ENCODE measurements at regions not wholly inside any gene's neighbourhood (a gene's known extent, or its start where the extent isn't known, plus 50 kb on each side); places are given as distances from the start of the nearest gene placed in this dataset.

DNA sequence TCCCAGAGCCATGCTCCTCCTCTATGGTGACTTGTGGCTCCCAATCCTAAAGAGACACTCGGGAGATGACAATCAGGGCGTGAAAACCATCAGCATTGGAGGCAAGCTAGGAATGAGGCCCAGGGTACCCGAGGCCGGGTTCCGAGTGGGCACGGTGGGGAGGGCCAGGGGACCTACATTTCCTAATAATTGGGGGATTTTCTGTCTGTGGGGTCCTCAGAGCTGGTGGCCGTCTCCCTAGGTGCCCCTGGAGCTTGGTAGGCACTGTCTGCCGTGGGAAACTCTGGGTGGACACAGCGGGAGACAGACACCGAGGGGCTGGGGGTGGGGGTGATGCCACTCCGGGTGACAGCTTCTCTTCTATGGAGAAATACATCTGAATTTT, 312.5 kb upstream of the TNRC6C start:
- Histone ChIP-seq H4K20me1 (ENCODE audit: insufficient read depth) (no peaks in the 10 kb centered on the region), H3K4me2 (no peak overlapping the region), H3F3A (ENCODE audit: insufficient read depth, low read depth) (no peaks in the 10 kb centered on the region), H2AFZ (no peak overlapping the region), H3K9me3 (ENCODE audit: insufficient read depth, low read depth) (no peaks in the 10 kb centered on the region), H3K4me3 (no peak overlapping the region), H3K27ac (no peak overlapping the region), H3K9me2 (ENCODE audit: insufficient read depth) (no peaks in the 10 kb centered on the region), H3K36me3 (ENCODE audit: low read depth) (no peaks in the 10 kb centered on the region), H3K27me3 (ENCODE audit: insufficient read depth, low read depth) (peaks cover 63% of the 10 kb centered on the region), H3K79me2 (ENCODE audit: low read depth) (no peaks in the 10 kb centered on the region), H3K4me1 (replicated peaks; ENCODE audit: insufficient read depth) (no peaks in the 10 kb centered on the region)
- POLR2A ChIA-PET (ENCODE audit: unreplicated experiment) = no interaction called here
- no peak for DNase-seq
- intact Hi-C loops (cut with micrococcal nuclease; ENCODE audit: unreplicated experiment) = no loop called here
- CTCF ChIA-PET = no interaction called here
- no peak for TF ChIP-seq EZH2 (IDR thresholded peaks at IDR 0.05; ENCODE audit: low read depth)
- TF ChIP-seq, protein P1, sequence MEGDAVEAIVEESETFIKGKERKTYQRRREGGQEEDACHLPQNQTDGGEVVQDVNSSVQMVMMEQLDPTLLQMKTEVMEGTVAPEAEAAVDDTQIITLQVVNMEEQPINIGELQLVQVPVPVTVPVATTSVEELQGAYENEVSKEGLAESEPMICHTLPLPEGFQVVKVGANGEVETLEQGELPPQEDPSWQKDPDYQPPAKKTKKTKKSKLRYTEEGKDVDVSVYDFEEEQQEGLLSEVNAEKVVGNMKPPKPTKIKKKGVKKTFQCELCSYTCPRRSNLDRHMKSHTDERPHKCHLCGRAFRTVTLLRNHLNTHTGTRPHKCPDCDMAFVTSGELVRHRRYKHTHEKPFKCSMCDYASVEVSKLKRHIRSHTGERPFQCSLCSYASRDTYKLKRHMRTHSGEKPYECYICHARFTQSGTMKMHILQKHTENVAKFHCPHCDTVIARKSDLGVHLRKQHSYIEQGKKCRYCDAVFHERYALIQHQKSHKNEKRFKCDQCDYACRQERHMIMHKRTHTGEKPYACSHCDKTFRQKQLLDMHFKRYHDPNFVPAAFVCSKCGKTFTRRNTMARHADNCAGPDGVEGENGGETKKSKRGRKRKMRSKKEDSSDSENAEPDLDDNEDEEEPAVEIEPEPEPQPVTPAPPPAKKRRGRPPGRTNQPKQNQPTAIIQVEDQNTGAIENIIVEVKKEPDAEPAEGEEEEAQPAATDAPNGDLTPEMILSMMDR (conservative IDR thresholded peaks at IDR 0.05) = no peak
- BruUV-seq (replicated peaks) = no TSS peak

DNA sequence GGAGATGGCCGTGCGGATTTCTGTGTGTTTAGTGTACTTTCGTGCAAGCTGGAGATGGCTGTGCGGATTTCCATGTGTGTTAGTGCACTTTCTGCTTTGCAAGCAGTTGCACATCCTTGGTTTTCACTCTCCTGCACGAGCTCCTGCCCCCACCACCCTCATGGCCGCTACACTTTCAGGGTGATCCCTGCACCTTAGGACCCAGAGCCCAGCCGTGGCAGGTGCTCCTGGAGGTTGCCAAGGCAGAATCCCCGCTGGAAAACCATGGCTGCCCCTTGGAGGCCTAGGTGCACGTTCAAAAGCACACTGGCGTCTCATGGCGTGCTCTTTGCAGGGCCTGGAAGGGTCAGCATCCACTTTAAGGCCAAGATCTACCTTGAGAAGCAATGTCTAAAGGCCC, 311.0 kb upstream of the TNRC6C start:
- Histone ChIP-seq H3F3A (ENCODE audit: insufficient read depth, low read depth) (no peaks in the 10 kb centered on the region), H3K4me1 (replicated peaks; ENCODE audit: insufficient read depth) (no peaks in the 10 kb centered on the region), H4K20me1 (ENCODE audit: insufficient read depth) (no peaks in the 10 kb centered on the region), H3K9me2 (ENCODE audit: insufficient read depth) (no peaks in the 10 kb centered on the region), H3K27me3 (ENCODE audit: insufficient read depth, low read depth) (peaks cover 62% of the 10 kb centered on the region), H3K36me3 (ENCODE audit: low read depth) (no peaks in the 10 kb centered on the region), H3K4me3 (no peak overlapping the region), H3K79me2 (ENCODE audit: low read depth) (no peaks in the 10 kb centered on the region), H3K4me2 (no peak overlapping the region), H3K9me3 (ENCODE audit: insufficient read depth, low read depth) (no peaks in the 10 kb centered on the region), H3K27ac (no peak overlapping the region), H2AFZ (no peak overlapping the region)
- BruUV-seq (replicated peaks) = no TSS peak
- CTCF ChIA-PET = no interaction called here
- intact Hi-C loops (cut with micrococcal nuclease; ENCODE audit: unreplicated experiment) = no loop called here
- no peak for TF ChIP-seq EZH2 (IDR thresholded peaks at IDR 0.05; ENCODE audit: low read depth)
- TF ChIP-seq, protein P1 (conservative IDR thresholded peaks at IDR 0.05) = no peak
- no peak for DNase-seq
- POLR2A ChIA-PET (ENCODE audit: unreplicated experiment) = no interaction called here

DNA sequence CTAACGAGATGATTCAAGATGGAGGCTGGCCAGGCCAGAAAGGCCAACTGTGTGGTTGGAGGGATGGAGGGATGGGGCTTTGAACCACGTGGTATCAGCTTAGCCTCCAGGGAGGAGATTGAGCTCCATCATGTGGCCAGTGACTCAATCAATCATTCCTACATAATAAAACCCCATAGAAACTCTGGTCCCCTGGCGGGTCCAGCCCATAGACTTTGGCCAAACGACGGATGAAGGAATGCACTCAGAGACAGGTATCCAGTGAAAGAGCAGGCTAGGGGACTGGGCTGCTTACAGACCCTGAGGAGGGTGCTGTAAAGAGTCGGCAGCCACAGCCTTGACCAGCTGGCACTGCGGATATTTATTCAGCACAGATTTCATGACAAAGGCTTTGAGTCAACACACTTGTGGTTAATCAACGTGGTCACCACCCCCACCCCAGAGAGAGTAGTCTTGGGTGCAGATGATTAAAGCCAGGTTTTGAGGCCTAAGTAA, 308.7 kb upstream of the TNRC6C start:
- Histone ChIP-seq H3K79me2 (ENCODE audit: low read depth) (no peaks in the 10 kb centered on the region), H4K20me1 (ENCODE audit: insufficient read depth) (no peaks in the 10 kb centered on the region), H3K9me3 (ENCODE audit: insufficient read depth, low read depth) (no peaks in the 10 kb centered on the region), H3K27ac (no peak overlapping the region), H3K36me3 (ENCODE audit: low read depth) (no peaks in the 10 kb centered on the region), H3K4me3 (no peak overlapping the region), H3K9me2 (ENCODE audit: insufficient read depth) (no peaks in the 10 kb centered on the region), H3K4me2 (no peak overlapping the region), H3K4me1 (replicated peaks; ENCODE audit: insufficient read depth) (no peaks in the 10 kb centered on the region), H3F3A (ENCODE audit: insufficient read depth, low read depth) (no peaks in the 10 kb centered on the region), H3K27me3 (ENCODE audit: insufficient read depth, low read depth) (peaks cover 65% of the 10 kb centered on the region), H2AFZ (no peak overlapping the region)
- intact Hi-C loops (cut with micrococcal nuclease; ENCODE audit: unreplicated experiment) = no loop called here
- BruUV-seq (replicated peaks) = no TSS peak
- CTCF ChIA-PET = no interaction called here
- POLR2A ChIA-PET (ENCODE audit: unreplicated experiment) = interaction anchor here (0.6 kb wide), 1 partner anchor 25 kb away, joined by 3 read pairs; no protein-coding TSS in a partner anchor
- no peak for TF ChIP-seq EZH2 (IDR thresholded peaks at IDR 0.05; ENCODE audit: low read depth)
- DNase-seq = no peak

DNA sequence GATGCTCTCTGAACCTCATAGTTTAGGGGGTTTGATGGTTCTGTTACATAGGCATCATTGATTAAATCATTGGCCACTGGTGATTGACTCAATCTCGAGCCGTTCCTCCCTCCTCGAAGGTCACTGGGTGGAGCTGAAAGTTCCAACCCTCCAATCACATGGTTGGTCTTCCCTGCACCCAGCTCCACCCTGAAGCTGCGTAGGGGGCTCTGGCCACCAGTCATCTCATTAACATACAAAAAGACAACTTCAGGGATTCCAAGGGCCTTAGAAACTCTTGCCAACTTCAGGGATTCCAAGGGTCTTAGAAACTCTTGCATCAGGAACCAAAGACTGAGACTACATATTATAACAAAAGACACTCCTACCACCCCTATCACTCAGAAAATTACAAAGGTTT, 306.5 kb upstream of the TNRC6C start:
- H2AFZ ChIP-seq = no peak overlapping the region
- POLR2A ChIA-PET (ENCODE audit: unreplicated experiment) = no interaction called here
- no peak overlapping the region for H3K27ac ChIP-seq
- H3K4me2 ChIP-seq = no peak overlapping the region
- H3K27me3 ChIP-seq (ENCODE audit: insufficient read depth, low read depth) = peaks cover 67% of the 10 kb centered on the region
- no peaks in the 10 kb centered on the region for H3F3A ChIP-seq (ENCODE audit: insufficient read depth, low read depth)
- H3K9me2 ChIP-seq (ENCODE audit: insufficient read depth) = no peaks in the 10 kb centered on the region
- no peaks in the 10 kb centered on the region for H3K79me2 ChIP-seq (ENCODE audit: low read depth)
- H4K20me1 ChIP-seq (ENCODE audit: insufficient read depth) = no peaks in the 10 kb centered on the region
- H3K9me3 ChIP-seq (ENCODE audit: insufficient read depth, low read depth) = no peaks in the 10 kb centered on the region
- no TSS peak for BruUV-seq (replicated peaks)
- intact Hi-C loops (cut with micrococcal nuclease; ENCODE audit: unreplicated experiment) = no loop called here
- CTCF ChIA-PET = no interaction called here
- no peaks in the 10 kb centered on the region for H3K4me1 ChIP-seq (replicated peaks; ENCODE audit: insufficient read depth)
- TF ChIP-seq, protein P1 (conservative IDR thresholded peaks at IDR 0.05) = no peak
- no peak for TF ChIP-seq EZH2 (IDR thresholded peaks at IDR 0.05; ENCODE audit: low read depth)
- H3K4me3 ChIP-seq = no peak overlapping the region
- no peaks in the 10 kb centered on the region for H3K36me3 ChIP-seq (ENCODE audit: low read depth)
- DNase-seq = no peak
